ENCODE measurements at regions not wholly inside any gene's neighbourhood (a gene's known extent, or its start where the extent isn't known, plus 50 kb on each side); places are given as distances from the start of the nearest gene placed in this dataset.

- DNase-seq = no peak
Measured at GRCh38 chr14:89660166-89660565, 243.1 kb upstream of the FOXN3 start.

- no peak for DNase-seq
Measured at GRCh38 chr14:89658977-89659670, 242.1 kb upstream of the FOXN3 start.

GRCh38 chr14:89657014-89657413 is 240.0 kb upstream of the FOXN3 start:
- DNase-seq = no peak

GRCh38 chr14:89654998-89655397 is 238.0 kb upstream of the FOXN3 start:
- no peak for DNase-seq

GRCh38 chr14:89652352-89652751 is 235.3 kb upstream of the FOXN3 start:
- no peak for DNase-seq

GRCh38 chr14:89651805-89652204 is 234.8 kb upstream of the FOXN3 start:
- no peak for DNase-seq

GRCh38 chr14:89650077-89650978 is 233.3 kb upstream of the FOXN3 start:
- DNase-seq = no peak

GRCh38 chr14:89649451-89650075 is 232.5 kb upstream of the FOXN3 start:
- no peak for DNase-seq

GRCh38 chr14:89648924-89649323 is 231.9 kb upstream of the FOXN3 start:
- no peak for DNase-seq

- DNase-seq = no peak
Measured at GRCh38 chr14:89648510-89648909, 231.5 kb upstream of the FOXN3 start.

GRCh38 chr14:89646971-89647370 is 229.9 kb upstream of the FOXN3 start:
- no peak for DNase-seq

- no peak for DNase-seq
Measured at GRCh38 chr14:89644641-89645040, 227.6 kb upstream of the FOXN3 start.

GRCh38 chr14:89641495-89642175 is 224.6 kb upstream of the FOXN3 start:
- DNase-seq = no peak

- no peak for DNase-seq
Measured at GRCh38 chr14:89640141-89640540, 223.1 kb upstream of the FOXN3 start.

GRCh38 chr14:89639687-89640086 is 222.7 kb upstream of the FOXN3 start:
- no peak for DNase-seq

GRCh38 chr14:89638891-89639290 is 221.9 kb upstream of the FOXN3 start:
- DNase-seq = no peak

- DNase-seq = no peak
Measured at GRCh38 chr14:89637581-89637980, 220.5 kb upstream of the FOXN3 start.

GRCh38 chr14:89635615-89636014 is 218.6 kb upstream of the FOXN3 start:
- no peak for DNase-seq

- no peak for DNase-seq
Measured at GRCh38 chr14:89634037-89634436, 217.0 kb upstream of the FOXN3 start.

- DNase-seq = no peak
Measured at GRCh38 chr14:89630101-89630829, 213.2 kb upstream of the FOXN3 start.

- no peak for DNase-seq
Measured at GRCh38 chr14:89629383-89629782, 212.3 kb upstream of the FOXN3 start.

- DNase-seq = no peak
Measured at GRCh38 chr14:89628521-89628920, 211.5 kb upstream of the FOXN3 start.

Measured in occipital lobe (tissue), 1 donor.